ENCODE measurements at regions not wholly inside any gene's neighbourhood (a gene's known extent, or its start where the extent isn't known, plus 50 kb on each side); places are given as distances from the start of the nearest gene placed in this dataset.

DNA sequence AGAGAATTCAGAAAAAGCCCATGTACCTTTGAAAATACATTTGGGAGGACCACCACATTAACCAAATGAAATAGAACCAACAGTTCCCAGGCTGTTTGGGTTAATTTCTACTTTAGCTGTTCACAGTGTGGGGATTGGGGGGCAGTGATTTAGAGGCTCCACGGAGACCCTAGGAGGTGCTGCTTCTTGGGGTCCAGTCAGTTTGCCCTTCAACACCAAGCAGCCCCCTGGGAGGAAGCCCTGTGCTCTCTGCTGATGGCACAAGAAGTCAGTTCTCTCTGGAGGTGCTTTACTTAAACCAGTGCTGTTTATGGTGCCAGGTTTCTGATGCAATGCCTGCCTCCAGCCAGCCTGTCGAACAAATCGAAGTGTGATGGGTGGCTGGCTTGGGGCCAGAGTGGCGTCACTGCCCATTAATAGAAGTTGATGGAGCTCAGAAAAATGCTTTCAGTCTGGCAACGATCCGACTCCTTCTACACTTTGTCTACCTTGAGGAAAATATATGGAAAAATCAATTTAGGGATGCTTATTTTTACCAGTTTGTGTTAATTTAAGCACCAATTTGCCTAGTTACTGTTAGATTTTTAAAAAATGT, 134.0 kb downstream of the SNX18 start:
- no peak for DNase-seq (ENCODE audit: low read depth in 2 of 2)

DNA sequence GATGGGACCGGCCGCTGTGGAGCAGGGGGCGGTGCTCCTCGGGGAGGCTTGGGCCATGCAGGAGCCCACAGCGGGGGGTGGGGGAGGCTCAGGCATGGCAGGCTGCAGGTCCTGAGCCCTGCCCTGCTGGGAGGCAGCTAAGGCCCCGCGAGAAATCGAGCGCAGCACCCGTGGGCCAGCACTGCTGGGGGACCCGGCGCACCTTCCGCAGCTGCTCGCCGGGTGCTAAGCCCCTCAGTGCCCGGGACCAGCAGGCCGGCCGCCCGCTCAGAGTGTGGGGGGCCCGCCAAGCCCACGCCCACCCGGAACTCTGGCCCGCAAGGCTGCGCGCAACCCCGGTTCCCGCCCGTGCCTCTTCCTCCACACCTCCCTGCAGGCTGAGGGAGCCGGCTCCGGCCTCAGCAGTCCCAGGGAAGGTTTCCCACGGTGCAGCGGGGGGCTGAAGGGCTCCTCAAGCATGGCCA, 131.5 kb downstream of the SNX18 start:
- no peak for DNase-seq (ENCODE audit: low read depth in 2 of 2)

DNA sequence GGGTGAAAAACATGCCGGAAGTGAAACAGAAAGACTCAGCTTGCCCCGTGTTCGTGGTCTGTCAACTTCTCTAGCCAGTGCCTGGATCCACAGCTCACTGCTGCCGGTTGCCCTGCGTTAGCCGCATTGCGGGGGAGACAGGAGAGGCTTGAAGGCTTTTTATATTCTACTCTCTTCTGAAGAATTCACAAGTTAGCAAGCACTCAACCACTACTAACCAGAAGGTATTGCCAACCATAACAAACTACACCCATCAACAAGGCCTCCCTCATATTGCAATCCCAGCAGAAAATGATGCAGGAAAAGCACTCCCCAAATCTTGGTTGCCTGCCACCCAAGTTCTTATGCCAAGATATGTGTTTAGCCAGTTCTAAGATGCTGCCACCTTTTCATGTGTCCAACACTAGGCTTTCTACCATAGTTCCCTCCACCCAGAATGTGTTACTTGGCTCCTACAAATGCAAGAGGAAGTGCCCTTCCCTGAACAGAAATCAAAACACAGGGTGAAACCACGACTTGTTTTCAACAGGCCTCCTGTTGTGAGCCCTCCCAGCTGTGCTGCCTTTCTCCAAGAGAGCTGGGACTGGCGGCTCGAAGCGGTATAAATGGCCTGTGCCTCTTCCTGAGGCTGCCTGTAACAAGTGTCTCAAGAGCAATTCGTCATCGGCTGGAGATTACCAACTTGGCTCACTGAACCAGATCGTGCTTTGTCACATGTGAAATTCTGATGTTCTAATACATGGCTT, 129.0 kb downstream of the SNX18 start:
- peak; percentile 74 to 77 for DNase-seq (ENCODE audit: low read depth in 2 of 2)

DNA sequence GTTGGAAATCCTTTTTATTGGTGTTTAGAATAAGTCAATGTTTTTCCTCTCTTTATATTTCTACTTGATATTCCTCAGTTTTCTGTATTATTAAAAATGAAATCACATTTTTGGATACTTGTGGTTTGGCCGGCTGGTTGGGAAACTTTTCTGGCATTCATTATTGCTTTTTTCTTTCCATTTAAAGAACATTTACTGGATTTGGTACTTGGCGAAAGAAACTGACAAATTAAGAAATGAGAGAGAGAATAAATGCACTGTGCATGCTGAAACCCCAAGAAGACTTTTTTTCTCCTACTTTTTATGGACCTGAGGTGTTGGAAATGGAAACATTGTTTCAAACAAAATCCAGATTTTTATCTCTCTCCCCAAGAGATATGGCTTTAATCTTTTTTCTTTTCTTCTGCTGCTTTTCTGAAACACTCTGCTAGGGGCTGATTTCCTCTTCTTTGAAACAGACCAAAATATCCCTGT, 128.4 kb downstream of the SNX18 start:
- no peak for DNase-seq (ENCODE audit: low read depth in 2 of 2)

DNA sequence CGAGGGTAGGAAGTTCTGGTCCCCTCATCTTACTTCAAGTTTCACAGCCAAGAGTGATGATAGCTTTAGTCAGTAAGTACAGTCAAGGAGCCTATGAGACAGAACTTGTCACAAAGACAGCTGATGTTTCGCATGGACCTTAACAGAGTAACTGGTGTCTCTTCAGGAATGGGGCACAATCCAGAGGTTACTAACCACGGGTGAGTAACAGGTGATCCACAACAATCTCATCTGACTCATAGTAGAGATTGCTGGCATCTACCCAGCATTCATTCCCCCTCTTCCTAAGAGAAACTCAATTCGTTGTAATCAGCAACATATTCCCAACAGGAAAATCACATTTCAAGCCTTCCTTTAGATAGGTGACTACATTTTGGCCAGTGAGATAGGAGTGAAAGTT, 126.7 kb downstream of the SNX18 start:
- no peak for DNase-seq (ENCODE audit: low read depth in 2 of 2)

DNA sequence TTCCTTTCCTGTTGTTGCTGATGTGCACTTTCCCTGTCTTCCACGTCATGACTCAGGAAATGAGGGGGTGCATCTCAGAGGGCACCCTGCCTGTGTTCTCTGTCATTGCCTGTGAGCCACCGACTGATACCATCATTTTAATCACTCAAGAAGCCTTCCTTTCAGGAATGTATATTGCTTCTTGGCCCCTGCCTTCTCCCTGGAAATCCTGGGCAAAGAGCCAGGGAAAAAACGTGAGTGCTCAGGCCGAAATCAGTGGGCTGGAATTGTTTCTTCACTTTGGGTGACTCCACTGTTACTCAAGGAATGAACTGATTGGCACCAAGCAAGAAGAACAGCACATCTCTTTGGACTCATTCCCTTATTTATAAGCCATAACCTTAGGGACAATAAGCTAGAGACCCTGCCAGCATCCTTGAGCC, 126.1 kb downstream of the SNX18 start:
- no peak for DNase-seq (ENCODE audit: low read depth in 2 of 2)

DNA sequence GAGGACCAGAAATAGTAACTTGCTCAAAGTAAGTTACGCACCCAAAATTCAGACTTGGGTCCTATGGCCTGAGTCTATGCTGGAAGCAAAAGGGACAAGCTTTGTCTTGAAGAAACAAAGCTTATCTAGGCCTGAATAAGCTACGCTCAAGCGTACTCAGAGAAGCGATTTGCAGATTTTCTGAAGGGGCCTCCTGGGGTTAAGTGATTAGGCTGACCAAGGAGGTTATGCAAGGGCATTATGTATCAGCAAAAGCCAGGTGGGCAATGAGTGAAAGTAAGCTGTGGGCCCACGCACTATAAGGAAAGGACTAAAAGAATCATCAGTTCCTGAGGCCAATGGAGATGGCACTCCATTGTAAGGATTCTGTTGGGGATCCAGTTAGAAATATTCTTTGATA, 122.1 kb downstream of the SNX18 start:
- DNase-seq (ENCODE audit: low read depth in 2 of 2) = no peak

DNA sequence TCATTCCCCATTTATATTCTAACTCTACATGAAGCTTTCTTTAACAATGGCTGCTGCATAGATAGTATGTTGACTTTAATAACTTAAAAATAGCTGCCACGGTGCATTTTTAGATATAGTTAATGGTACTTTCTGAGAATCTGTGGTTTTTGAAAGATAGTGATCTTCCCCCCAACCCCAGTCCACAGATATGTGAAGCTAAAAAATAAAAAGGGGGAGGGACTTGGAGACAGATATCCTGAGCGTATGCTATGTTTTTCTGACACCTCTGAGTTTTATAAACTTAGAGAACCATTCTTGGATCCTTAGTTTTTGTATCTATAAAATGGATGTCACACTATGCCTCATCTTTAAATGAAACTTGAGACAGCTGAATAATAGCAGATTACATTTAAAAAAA, 120.5 kb downstream of the SNX18 start:
- no peak for DNase-seq (ENCODE audit: low read depth in 2 of 2)

DNA sequence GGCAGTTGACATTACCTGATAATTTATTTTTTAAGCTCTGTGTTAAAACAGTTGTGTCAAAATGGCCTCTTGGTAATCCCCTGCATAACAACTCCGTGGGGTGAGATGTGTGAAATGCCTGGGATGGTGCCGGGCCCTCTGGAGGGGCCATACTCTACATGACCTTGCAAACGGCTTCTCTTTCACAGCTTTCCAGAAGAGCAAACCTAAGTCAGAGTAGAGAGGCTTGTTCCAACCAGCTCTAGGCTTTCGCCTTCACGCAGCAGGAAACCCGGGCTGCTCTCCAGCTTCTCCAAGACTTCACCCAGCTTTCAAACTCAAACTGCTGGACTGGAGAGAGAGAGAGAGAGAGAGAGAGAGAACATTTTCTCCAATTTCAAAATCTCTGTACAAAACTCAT, 120.1 kb downstream of the SNX18 start:
- DNase-seq (ENCODE audit: low read depth in 2 of 2) = no peak

DNA sequence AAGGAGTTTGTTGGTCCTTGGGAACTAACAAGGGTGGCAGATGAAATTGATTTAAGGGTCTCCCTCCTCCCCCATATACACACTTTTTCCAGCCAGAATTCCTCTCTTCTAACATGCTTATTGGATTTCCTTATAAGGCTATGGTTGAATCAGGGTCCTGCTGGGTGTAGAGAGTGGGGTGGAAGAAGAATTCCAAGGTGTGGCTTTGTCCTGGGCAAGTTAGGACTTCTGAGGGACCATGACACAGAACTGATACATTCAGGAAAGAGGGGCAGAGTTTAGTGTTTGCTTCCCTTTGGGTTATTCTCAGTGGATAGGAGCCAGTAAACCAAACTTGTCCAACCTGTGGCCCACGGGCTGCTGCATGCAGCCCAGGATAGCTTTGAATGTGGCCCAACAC, 116.5 kb downstream of the SNX18 start:
- no peak for DNase-seq (ENCODE audit: low read depth in 2 of 2)

DNA sequence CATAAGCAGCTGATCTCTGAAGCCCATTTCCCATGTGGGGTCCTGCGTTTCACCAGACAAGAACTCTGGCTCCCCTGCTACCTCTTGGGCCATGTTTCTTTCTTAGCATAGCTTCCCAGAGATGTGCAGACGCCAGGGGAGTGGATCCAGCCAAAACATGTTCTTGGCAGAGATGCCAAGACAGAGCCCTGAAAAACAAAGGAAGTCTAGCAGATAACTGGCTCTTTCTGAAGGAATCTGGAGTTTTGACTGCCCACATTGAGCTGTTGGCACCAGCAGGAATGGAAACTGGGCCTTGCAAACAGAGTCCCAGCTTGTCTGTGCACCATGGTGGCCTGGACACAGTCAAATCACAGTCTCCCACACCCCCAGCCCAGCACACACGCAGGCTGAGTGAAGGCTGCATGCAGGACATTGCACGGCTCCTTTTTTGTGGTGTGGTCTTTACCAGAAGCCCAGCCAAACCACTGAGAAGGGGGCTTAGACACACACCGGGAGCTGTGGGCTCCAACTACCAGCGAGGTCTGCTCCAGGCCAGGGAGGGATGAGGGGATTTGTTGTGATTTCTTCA, 114.7 kb downstream of the SNX18 start:
- no peak for DNase-seq (ENCODE audit: low read depth in 2 of 2)

DNA sequence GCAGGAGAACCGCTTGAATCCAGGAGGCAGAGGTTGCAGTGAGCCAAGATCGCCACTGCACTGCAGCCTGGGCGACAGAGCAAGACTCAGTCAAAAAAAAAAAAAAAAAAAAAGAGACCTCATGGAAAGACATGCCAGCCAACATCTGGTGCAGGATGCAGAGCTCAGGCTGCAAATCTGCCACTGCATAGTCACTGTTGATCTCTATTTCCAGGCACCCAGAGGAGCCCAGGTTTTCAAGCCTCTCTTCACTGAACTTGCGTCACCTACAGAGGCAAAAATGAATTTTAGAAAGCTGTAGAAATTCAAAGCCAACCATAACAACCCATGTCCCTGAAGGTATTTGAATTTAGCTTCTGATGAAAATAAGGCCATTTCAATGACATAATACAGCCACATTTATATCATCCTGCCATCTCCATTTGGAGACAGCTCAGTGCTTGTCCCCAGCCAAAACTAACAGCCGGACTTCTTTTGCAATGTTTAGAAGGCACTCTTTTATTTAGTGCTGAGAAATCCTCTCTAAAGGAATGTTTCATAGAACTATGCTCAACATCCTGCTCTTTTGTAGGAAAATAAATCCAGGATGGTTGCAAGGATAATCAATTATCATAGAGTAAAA, 113.3 kb downstream of the SNX18 start:
- no peak for DNase-seq (ENCODE audit: low read depth in 2 of 2)

DNA sequence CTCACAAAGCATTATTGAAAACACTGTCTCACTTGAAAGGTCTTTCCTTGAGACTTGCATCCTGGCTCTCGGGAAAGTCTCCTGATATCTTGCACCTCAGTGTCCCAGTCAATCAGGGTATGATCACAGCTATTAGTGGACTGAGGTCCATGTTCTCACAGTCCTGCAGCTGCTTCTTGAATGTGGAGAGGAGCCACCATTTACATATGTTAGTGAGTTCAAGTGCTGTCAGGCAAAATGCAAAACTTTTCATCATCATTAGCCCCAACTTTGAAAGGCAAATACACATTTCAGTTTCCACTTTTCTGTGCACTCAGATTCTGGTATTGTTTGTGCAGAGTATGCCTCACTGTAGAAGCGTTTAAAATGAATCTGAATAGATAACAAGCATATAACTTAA, 111.6 kb downstream of the SNX18 start:
- no peak for DNase-seq (ENCODE audit: low read depth in 2 of 2)

DNA sequence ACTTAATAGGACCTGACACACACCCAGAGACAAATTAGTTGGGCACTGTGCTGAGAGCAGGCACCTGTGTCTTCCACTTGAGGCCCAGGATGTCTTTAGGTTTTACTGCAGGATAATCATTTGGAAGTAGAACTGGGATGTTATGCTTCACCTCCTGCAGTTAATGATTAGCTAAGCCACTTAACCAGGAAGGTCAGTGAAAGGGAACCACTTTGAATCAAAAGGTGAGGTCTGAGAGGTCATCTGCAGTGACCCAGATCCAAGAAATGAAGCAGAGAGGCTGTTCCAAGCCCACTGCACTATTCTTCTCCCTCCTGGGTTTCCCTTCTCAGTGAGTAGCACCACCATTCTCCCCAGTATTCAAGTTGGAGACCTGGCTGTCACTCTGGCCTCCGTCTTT, 110.5 kb downstream of the SNX18 start:
- no peak for DNase-seq (ENCODE audit: low read depth in 2 of 2)

DNA sequence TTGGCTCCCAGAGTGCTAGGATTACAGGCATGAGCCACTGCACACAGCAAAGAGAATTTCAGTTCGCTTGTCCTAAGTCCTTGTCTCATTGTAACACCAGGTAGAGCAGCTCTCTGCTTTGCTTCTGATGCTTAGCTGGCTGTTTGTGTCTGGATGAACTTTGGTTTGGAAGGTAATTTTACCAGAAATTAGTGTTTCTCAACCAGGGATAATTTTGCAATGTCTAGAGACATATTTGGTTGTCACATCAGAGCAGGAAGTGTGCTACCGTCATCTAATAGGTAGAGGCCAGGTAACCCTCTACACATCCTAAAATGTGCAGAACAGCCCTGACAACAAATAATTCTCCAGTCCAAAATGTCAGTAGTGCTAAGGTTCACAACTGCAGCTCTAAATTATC, 108.8 kb downstream of the SNX18 start:
- no peak for DNase-seq (ENCODE audit: low read depth in 2 of 2)

DNA sequence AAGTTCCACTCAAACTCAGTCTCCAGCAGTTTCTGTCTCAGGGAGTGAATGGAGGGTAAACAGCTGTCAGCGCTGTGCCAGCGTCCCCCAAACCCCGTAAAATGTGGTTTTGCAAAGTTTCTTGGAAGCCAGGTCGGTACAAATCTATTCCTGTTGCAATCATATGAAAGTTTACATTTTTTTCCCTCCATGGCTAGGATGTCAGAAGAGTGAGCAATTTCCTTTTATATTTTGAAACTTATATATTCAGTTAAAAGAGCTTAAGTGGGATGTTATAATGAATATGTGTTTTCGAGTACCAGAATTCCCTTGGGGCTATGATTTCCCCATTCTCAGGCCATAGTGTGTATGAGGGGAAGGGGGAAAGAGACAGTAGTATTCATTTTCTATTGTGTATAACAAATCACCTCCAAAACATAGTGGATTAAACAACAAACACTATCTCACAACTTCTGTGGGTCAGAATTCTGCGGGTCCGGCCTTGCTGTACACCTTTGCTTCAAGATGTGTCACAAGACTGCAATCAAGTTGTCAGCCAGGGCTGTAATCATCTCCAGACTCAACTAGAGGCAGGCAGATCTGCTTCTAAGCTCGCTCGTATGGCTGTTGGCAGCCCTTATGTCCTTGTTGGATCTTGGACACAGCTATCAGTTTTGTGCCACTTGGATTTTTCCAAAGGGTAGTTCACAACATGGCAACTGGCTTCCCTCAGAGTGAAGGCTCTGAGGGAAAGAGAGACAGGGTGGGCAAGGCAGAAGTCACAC, 107.4 kb downstream of the SNX18 start:
- no peak for DNase-seq (ENCODE audit: low read depth in 2 of 2)

DNA sequence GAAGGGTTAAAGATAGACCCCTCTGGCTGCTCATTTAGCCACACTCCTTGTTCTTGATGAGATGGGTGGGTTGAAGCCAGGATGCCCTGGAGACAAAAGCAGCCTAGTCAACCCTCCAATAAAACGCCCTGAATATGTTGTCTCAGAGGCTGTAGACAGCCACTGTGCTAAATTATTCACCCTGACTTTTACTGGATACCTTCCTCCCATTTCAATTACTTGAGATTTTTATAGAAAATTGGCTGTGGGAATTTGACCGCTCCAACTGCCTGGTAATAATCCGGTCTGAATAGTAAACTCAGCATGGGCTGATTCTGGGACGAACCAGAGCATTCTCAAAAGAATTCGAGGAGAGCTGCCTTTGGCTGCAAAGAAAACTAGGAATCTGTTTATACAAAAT, 104.2 kb downstream of the SNX18 start:
- DNase-seq (ENCODE audit: low read depth in 2 of 2) = no peak

DNA sequence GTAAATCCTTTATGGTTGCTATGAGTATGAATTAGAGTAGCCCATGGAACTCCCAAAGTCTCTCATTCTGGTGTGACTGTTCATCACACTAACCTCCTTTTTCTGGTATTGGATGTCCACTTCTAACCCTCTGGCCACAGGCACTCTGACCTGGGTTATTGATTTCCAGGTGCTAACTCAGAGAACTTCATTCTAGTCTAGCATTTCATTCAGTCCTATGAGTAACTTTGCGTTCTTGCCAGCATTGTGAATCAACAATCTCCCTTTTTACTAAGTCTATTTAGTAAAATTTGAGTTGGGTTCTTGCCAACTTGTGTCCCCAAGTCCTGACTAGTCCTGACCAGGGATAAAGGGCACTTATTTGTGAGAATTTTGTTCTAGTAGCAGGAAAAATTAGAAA, 103.5 kb downstream of the SNX18 start:
- no peak for DNase-seq (ENCODE audit: low read depth in 2 of 2)

DNA sequence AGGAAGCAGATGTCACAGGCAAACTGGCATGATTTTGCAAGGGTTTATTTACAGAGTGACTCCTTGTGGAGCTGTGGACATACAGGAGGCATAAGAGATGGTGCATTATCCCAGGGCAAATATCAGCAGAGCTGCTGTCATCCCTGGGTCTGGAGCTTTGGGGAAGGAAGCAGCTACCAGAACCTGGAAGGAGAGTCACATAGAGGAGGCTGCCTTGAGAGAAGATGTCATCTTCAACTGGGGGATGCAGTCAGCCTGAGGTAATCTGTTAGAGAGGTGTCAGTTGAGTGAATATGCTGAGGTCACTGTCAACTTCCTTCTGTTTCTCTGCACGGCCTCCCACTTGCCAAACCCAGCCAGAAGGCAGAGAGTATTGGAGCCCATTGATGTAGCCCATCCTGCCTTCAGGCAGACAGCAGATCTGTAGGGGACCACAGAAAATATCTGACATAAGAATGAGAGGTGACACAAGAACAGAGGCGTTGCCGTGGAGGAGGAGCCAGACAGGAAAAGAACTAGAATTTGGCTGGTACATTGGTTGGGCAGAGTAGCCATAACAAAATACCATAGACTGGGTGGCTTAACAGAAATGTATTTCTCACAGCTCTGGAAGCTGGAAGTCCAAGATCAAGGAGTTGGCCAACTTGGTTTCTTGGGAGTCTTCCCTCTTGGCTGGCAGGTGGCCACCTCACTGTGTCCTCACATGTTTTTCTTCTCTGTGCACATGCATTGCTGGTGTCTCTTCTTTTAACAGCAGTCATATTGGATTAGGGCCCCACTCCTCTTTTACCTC, 102.8 kb downstream of the SNX18 start:
- DNase-seq (ENCODE audit: low read depth in 2 of 2) = no peak

DNA sequence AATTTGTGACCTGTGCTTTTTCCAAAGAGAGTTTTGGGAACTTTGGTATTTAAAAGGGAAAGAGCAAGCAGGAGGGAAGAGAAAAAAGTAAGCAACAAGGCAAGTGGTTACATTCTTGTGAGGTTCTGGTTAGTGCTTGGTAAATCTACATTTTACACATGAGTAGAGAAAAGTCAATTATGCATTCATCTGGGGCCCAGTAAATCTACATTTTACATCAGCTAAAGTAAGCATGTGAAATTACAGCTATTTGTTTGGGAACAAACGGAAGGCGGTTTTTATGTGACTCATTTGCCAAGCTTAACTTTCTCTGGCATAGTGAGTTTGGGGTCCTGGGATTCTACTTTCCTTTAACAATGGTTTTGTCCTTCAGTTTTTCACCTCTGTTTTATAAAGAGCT, 102.2 kb downstream of the SNX18 start:
- no peak for DNase-seq (ENCODE audit: low read depth in 2 of 2)

DNA sequence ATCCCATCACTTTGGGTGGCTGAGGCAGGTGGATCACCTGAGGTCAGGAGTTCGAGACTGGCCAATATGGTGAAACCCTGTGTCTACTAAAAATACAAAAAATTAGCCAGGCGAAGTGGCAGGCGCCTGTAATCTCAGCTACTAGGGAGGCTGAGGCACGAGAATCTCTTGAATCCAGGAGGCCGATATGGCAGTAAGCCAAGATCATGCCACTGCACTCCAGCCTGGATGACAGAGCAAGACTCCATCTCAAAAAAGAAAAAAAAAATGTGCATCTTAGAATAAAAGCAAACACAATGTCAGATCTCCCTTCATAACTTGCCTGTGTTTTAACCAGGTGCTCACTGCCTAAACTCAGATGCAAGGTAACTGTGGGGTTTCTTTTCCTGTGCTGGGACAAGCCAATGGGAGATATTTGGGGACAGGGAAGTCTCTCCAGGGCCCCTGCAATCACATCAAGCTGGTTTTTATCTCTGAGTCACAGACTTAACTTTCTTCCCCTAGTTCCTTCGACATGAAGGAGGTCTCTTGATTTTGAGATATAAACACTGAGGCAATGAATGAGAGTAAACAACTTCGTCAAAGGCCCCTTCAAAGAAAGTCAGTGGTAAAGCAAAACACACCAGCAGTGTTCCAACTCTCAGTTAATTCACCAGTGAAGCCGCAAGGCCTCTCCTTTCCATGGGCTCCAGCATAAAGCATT, 99.1 kb downstream of the SNX18 start:
- no peak for DNase-seq (ENCODE audit: low read depth in 2 of 2)
